Naive thymus-derived CD8-positive, alpha-beta T cell (primary cell): ENCODE measurements at regions not wholly inside any gene's neighbourhood (a gene's known extent, or its start where the extent isn't known, plus 50 kb on each side); places are given as distances from the start of the nearest gene placed in this dataset.
"Not testable (repeated sequence)": the region's sequence is repeated elsewhere in the genome, so short reads cannot be mapped to it uniquely, and the experiment has no call there.

Experiments
- ATAC-seq, 2 donors: fragments of 150-1000 bp; cut with Tn5 transposase in 1 of 2; sonication (Bioruptor Pico), chemical (Tn5 transposase) in 1 of 2; 1 replicate in 1 of 2; 2 replicates in 1 of 2; pipeline ENCODE4 v1.10.0; 2021; ENCODE audit warnings: mild to moderate bottlenecking in 2 of 2, moderate library complexity in 2 of 2
- POLR2A ChIA-PET: fragments of 350-600 bp; sonication (Branson Sonifier 250); formaldehyde crosslinking; loops from one replicate; lab custom pipeline; 2021; ENCODE audit warnings: antibody characterized with exemption; lab: Charles Lee
- DNase-seq, 10 donors: peaks; one replicate each; pipeline versions ENCODE4 v3.0.0 to v3.0.0-alpha.2; 2020 to 2022
- H3K27ac Mint-ChIP-seq, 10 donors: one replicate each; pipeline ENCODE4 v1.8.0; 2020 to 2022; ENCODE audit warnings: mild to moderate bottlenecking in 10 of 10, mixed read lengths in 10 of 10, moderate library complexity in 4 of 10, inconsistent platforms in 1 of 10
- H3K27me3 Mint-ChIP-seq, 5 donors: one replicate each; pipeline ENCODE4 v1.8.0; 2021 to 2022; ENCODE audit warnings: mixed read lengths in 5 of 5
- H3K36me3 Mint-ChIP-seq, 3 donors: one replicate each; pipeline ENCODE4 v1.8.0; 2020 to 2022; ENCODE audit warnings: mixed read lengths in 3 of 3, mild to moderate bottlenecking in 2 of 3, inconsistent platforms in 1 of 3
- H3K4me1 Mint-ChIP-seq, 4 donors: one replicate each; pipeline ENCODE4 v1.8.0; 2021 to 2022; ENCODE audit warnings: mixed read lengths in 4 of 4
- H3K4me3 Mint-ChIP-seq, 10 donors: one replicate each; pipeline ENCODE4 v1.8.0; 2020 to 2022; ENCODE audit warnings: mild to moderate bottlenecking in 10 of 10, mixed read lengths in 10 of 10, moderate library complexity in 6 of 10, inconsistent platforms in 1 of 10
- H3K9me3 Mint-ChIP-seq, 9 donors: one replicate each; pipeline ENCODE4 v1.8.0; 2020 to 2022; ENCODE audit warnings: mixed read lengths in 9 of 9, mild to moderate bottlenecking in 3 of 9, inconsistent platforms in 1 of 9, moderate library complexity in 1 of 9

DNA sequence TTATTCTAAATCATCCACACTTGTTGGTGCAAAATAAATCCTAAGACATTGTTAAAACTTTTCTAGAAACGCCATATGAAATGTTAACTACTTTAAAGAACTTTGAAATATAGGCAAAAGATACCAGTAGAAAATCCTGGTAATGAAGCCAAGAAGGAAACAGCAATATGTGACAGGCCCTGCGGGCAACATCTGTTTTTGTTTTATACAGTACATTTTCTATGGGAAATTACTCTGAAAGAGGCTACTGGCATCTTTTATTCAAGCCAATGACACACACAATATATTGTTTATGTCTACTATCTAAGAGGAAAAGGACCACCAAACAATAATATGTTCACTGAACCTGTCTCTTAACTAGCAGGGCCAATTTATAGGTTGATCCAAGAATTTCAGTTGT, 829.7 kb downstream of the PCDH17 start:
- Mint-ChIP-seq H3K4me3 (no peak overlapping the region), H3K27me3 (no peaks in the 10 kb centered on the region), H3K9me3 (peaks cover 0 to 22% (median 8%) of the 10 kb centered on the region in 9 donors), H3K4me1 (no peaks in the 10 kb centered on the region), H3K27ac (no peak overlapping the region), H3K36me3 (peaks cover 0 to 1% (median 0%) of the 10 kb centered on the region in 3 donors)
- ATAC-seq: no peak
- POLR2A ChIA-PET: no interaction called here
- DNase-seq: no peak

DNA sequence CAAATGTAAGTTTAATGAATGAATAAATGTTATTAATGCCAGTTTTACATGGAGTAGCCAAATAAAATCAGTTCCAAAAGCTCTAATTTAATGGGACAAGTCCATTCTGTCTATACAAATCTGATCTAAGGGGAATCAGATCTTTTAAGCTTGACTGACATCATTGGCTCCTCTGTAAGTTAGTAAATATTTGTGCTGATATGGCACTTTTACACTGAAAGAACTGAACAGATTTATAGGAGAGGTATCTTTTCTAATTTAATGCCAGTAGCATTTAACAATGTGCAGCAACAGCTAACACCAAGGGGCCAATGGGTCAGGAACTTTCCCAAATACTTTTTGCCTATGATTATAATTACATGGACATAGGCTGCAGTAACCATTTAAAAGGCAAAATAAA, 832.3 kb downstream of the PCDH17 start:
- no peak overlapping the region for H3K27ac Mint-ChIP-seq
- H3K9me3 Mint-ChIP-seq: peaks cover 0 to 13% (median 4%) of the 10 kb centered on the region in 9 donors
- POLR2A ChIA-PET: no interaction called here
- H3K27me3 Mint-ChIP-seq: no peaks in the 10 kb centered on the region
- DNase-seq: no peak
- no peak for ATAC-seq
- no peaks in the 10 kb centered on the region for H3K36me3 Mint-ChIP-seq
- no peaks in the 10 kb centered on the region for H3K4me1 Mint-ChIP-seq
- H3K4me3 Mint-ChIP-seq: no peak overlapping the region

DNA sequence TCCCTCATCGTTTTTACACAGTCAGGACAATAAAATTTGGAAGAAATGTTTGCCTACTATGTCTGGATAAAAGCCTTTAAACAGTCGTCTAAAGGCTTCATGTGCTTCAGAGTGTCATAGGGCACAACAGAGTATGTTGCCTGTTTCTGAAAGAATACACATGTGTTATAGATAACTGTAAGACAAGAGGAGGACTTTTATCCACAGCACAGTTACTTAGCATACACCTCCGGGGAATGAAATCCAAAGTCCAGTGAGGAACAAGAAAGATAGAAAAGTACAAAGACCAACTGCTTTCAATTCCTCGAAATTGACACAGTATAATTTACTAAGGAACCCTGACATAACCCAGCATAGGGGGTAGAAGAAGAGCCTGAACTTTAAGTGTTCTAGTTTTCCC, 835.6 kb downstream of the PCDH17 start:
- no peak overlapping the region for H3K27ac Mint-ChIP-seq
- peaks cover 0 to 18% (median 5%) of the 10 kb centered on the region in 9 donors for H3K9me3 Mint-ChIP-seq
- no peaks in the 10 kb centered on the region for H3K36me3 Mint-ChIP-seq
- H3K4me1 Mint-ChIP-seq: no peaks in the 10 kb centered on the region
- POLR2A ChIA-PET: no interaction called here
- no peak for DNase-seq
- ATAC-seq: no peak
- no peak overlapping the region for H3K4me3 Mint-ChIP-seq
- H3K27me3 Mint-ChIP-seq: no peaks in the 10 kb centered on the region

DNA sequence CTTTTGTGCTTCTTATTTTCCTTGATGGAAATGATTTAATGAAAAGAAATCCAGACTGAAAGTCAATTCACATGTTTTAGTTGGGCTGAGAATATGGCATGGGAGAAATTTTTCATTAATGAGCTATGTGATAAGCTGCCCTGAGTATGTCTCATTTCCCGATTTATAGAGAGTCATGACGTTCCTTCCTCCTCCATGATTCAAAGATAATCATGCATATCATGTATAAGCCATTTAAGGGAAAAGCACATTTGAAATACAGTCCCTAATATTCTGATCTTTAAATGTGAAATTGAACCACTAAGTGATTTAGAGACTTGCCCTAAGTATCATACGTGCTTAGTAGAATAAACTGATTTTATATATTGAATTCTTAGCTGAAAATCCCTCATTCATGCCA, 840.9 kb downstream of the PCDH17 start:
- H3K27ac Mint-ChIP-seq: no peak overlapping the region
- H3K9me3 Mint-ChIP-seq: peaks cover 0 to 13% (median 3%) of the 10 kb centered on the region in 9 donors
- ATAC-seq (no peak), DNase-seq (no peak)
- no peaks in the 10 kb centered on the region for H3K27me3 Mint-ChIP-seq
- H3K36me3 Mint-ChIP-seq: no peaks in the 10 kb centered on the region
- no peaks in the 10 kb centered on the region for H3K4me1 Mint-ChIP-seq
- POLR2A ChIA-PET: no interaction called here
- H3K4me3 Mint-ChIP-seq: no peak overlapping the region

DNA sequence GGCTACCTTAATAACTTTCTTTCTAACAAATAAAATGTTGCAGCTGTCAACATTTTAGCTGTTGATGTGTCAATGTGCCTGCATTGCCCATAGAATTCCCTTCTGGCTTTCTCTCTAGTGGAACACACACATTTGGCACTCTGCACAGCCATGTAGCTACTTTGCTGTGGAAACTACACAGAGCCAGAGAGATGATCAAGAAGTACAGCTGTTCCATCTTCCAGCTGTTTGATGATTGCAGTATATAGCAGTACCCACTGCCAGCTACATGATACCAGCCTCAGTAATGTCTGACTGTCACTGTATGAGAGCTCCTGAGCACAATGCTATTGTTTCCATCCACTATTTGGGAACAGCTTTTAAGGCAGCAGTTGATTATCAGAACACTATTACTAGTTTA, 843.0 kb downstream of the PCDH17 start:
- DNase-seq: no peak
- Mint-ChIP-seq H3K9me3 (peaks cover 0 to 8% (median 3%) of the 10 kb centered on the region in 9 donors), H3K4me1 (no peaks in the 10 kb centered on the region), H3K27me3 (no peaks in the 10 kb centered on the region), H3K36me3 (no peaks in the 10 kb centered on the region), H3K27ac (no peak overlapping the region), H3K4me3 (no peak overlapping the region)
- POLR2A ChIA-PET: no interaction called here
- ATAC-seq: no peak

DNA sequence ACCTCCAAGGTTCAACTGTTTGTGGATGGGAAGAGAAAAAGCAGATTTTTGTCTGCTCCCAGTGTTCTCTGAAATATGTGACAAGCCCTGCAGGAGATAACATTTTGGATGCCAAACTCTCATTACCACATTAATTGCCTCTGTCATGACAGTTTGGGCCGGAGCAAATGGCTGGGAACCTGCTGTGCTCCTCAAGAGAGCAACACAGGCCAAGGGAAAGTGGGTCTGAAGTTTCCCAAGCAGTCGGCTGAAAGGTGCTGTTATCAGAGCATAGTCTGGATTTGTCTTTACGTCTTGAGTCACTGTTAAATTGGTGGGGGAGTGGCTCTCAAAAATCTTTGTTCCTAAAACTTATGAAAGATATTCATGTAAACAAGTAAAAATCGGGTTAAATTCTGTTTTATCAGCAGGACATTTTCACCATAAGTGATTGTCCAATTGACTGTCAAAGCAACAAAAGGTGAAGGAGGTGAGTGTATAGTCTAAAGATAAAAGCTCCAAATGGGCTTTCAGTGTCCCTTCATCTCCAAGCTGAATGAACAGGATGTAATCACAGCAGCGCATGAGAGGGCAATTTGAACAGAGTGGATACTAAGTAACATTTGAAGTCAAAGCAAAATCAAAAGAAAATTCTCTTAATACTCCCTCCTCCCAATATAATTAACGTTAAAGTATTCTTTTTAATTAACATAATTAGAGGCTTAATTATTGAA, 844.8 kb downstream of the PCDH17 start:
- Mint-ChIP-seq H3K4me1 (no peaks in the 10 kb centered on the region), H3K27me3 (no peaks in the 10 kb centered on the region), H3K36me3 (no peaks in the 10 kb centered on the region), H3K4me3 (no peak overlapping the region), H3K27ac (no peak overlapping the region), H3K9me3 (peaks cover 0 to 9% (median 3%) of the 10 kb centered on the region in 9 donors)
- no peak for ATAC-seq
- POLR2A ChIA-PET: no interaction called here
- no peak for DNase-seq

DNA sequence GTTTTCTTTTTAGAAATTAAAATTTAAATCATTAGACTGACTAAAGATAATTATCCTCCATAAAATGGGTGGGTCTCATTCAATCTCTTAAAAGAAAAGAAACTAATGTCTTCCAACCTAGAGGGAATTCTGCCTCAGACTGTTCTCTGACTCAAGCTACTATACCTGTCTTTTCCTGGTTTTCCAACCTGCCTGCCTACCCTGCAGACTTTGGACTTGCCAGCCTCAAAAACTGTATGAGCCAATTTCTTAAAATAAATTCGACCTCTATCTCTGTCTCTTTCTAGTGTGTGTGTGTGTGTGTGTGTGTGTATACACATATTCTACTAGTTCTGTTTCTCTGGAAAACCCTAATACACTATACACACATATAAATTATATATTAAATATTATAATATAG, 847.3 kb downstream of the PCDH17 start:
- ATAC-seq: no peak
- Mint-ChIP-seq H3K36me3 (no peaks in the 10 kb centered on the region), H3K27me3 (no peaks in the 10 kb centered on the region), H3K4me1 (no peaks in the 10 kb centered on the region), H3K4me3 (no peak overlapping the region), H3K27ac (no peak overlapping the region), H3K9me3 (peaks cover 0 to 8% (median 4%) of the 10 kb centered on the region in 9 donors)
- DNase-seq: no peak
- POLR2A ChIA-PET: no interaction called here

DNA sequence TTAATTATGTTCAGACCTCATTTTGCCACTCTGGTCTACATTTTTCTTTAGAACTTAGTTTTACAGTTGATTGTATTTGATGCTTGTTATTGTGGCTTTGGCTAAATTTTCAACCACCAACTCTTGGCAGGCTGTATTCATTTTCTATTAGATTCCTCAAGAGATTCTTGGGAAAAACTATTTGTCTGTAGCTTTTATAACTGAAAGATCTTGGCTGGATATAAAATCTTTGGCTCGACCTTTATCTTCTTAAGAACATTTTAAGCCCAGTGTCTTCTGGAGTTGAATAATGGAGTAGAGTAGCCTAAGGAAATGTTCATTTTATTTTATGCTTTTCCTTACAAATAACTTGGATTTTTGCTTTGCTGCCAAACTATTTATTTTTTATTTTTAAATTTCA, 848.5 kb downstream of the PCDH17 start:
- POLR2A ChIA-PET: no interaction called here
- no peaks in the 10 kb centered on the region for H3K27me3 Mint-ChIP-seq
- no peak overlapping the region for H3K27ac Mint-ChIP-seq
- H3K4me1 Mint-ChIP-seq: no peaks in the 10 kb centered on the region
- no peak for ATAC-seq
- no peak overlapping the region for H3K4me3 Mint-ChIP-seq
- peaks cover 0 to 8% (median 5%) of the 10 kb centered on the region in 9 donors for H3K9me3 Mint-ChIP-seq
- no peaks in the 10 kb centered on the region for H3K36me3 Mint-ChIP-seq
- DNase-seq: no peak

DNA sequence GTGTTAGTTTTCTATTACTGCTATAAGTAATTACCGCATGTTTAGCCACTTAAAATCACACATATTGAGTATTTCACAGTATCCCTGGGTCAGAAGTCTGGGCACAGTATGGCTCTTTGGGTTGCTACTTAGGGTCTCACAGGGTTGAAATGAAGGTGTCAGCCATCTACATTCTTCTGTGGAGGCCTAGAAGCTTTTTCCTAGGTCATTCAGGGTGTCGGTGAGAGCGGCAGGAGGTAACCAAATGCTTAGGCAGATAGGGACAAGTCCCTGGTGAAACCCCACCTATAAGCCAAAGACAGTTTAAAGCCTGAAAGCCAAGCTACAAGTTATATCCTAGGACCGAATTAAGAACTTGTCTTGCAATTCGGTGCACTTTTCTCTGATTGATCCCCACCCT, 856.7 kb downstream of the PCDH17 start:
- ATAC-seq (no peak), DNase-seq (no peak)
- H3K36me3 Mint-ChIP-seq: no peaks in the 10 kb centered on the region
- no peaks in the 10 kb centered on the region for H3K27me3 Mint-ChIP-seq
- H3K9me3 Mint-ChIP-seq: peaks cover 0 to 18% (median 4%) of the 10 kb centered on the region in 9 donors
- no peak overlapping the region for H3K4me3 Mint-ChIP-seq
- no peaks in the 10 kb centered on the region for H3K4me1 Mint-ChIP-seq
- POLR2A ChIA-PET: no interaction called here
- H3K27ac Mint-ChIP-seq: no peak overlapping the region

DNA sequence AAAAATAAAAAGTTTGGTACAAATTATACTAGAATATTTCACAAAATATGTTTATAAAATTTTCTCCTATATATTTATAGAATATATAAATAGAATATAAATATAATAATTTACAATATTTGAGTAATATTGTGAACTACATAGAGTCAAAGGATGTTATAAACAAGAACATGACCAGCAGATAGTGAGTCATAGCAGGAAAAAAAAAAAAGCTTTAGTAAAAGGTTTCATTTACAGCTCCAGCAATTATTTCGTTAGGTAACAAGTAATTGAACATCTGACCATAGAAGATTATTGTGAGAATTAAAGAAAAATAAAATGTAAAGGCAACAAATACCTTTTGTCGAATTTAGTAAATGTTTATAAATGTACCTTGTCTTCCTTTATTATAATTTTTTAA, 864.1 kb downstream of the PCDH17 start:
- Mint-ChIP-seq H3K9me3 (peaks cover 0 to 20% (median 0%) of the 10 kb centered on the region in 9 donors), H3K36me3 (no peaks in the 10 kb centered on the region), H3K27ac (no peak overlapping the region), H3K4me1 (no peaks in the 10 kb centered on the region), H3K27me3 (no peaks in the 10 kb centered on the region), H3K4me3 (no peak overlapping the region)
- POLR2A ChIA-PET: no interaction called here
- no peak for ATAC-seq
- DNase-seq: no peak

DNA sequence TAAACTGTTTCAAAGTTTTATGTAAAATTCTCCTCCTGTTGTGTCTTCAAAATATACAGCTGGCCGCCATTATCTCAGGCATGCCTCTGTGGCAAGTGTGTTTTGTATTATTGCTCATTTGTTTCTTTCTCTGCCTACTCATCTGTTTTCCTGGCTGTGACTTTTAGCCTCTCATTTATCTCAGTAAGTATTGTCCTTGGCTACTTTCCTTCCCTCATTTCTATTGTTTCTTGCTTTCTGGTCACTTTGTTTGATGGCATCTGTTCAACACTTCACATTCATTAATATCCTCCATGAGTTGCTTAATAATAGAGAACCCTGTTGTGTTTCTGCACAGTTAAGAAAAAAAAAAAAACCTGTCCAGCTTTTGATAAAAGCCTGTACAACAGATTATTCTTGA, 869.4 kb downstream of the PCDH17 start:
- Mint-ChIP-seq H3K4me1 (no peaks in the 10 kb centered on the region), H3K27me3 (no peaks in the 10 kb centered on the region), H3K36me3 (peaks cover 0 to 7% (median 0%) of the 10 kb centered on the region in 3 donors), H3K9me3 (peaks cover 0 to 29% (median 5%) of the 10 kb centered on the region in 9 donors), H3K27ac (no peak overlapping the region), H3K4me3 (no peak overlapping the region)
- ATAC-seq: no peak
- no peak for DNase-seq
- POLR2A ChIA-PET: no interaction called here

DNA sequence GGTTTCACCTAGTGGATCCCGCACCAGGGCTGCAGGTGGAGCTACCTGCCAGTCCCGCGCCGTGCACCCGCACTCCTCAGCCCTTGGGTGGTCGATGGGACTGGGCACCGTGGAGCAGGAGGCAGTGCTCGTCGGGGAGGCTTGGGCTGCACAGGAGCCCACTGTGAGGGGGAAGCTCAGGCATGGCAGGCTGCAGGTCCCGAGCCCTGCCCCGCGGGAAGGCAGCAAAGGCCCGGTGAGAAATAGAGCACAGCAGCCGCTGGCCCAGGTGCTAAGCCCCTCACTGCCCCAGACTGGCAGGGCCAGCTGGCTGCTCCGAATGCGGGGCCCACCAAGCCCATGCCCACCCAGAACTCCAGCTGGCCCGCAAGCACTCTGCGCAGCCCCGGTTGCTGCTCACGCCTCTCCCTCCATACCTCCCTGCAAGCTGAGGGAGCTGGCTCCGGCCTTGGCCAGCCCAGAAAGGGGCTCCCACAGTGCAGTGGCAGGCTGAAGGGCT, 872.7 kb downstream of the PCDH17 start:
- DNase-seq: peak in 1 of 10 donors; percentile 60
- POLR2A ChIA-PET: interaction anchor here (0.6 kb wide), 1 partner anchor 495 kb away, joined by 3 read pairs; no protein-coding TSS in a partner anchor
- not testable (repeated sequence) for H3K36me3 Mint-ChIP-seq, H3K4me1 Mint-ChIP-seq, ATAC-seq, H3K4me3 Mint-ChIP-seq, H3K27me3 Mint-ChIP-seq, H3K27ac Mint-ChIP-seq
- peaks cover 0 to 25% (median 7%) of the 10 kb centered on the region in 9 donors for H3K9me3 Mint-ChIP-seq

DNA sequence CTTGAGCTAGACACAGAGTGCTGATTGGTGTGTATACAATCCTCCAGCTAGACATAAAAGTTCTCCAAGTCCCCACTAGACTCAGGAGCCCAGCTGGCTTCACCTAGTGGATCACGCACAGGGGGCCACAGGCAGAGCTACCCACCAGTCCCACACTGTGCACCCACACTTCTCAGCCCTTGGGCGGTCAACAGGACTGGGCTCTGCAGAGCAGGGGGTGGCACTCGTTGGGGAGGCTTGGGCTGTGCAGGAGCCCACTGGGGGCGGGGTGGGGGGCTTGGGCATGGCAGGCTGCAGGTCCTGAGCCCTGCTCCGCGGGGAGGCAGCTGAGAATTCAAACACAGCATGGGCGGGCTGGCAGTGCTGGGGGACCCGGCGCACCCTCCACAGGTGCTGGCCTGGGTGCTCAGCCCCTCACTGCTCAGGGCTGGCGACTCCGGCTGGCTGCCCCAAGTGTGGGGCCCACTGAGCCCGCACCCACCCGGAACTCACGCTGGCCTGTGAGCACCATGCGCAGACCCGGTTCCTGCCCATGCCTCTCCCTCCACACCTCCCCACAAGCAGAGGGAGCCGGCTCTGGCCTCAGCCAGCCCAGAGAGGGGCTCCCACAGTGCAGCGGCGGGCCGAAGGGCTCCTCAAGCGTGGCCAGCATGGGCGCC, 873.8 kb downstream of the PCDH17 start:
- H3K27me3 Mint-ChIP-seq, POLR2A ChIA-PET, H3K27ac Mint-ChIP-seq, H3K4me1 Mint-ChIP-seq, H3K4me3 Mint-ChIP-seq, H3K36me3 Mint-ChIP-seq, ATAC-seq, DNase-seq: not testable (repeated sequence)
- peaks cover under 1 to 32% (median 7%) of the 10 kb centered on the region in 9 donors for H3K9me3 Mint-ChIP-seq
